Caki2 (cell line): ENCODE measurements at regions not wholly inside any gene's neighbourhood (a gene's known extent, or its start where the extent isn't known, plus 50 kb on each side); places are given as distances from the start of the nearest gene placed in this dataset.
A peak's percentile ranks its signal among the peaks of the same experiment; 100 is the strongest.

Experiments
- DNase-seq: peaks from one replicate; pipeline ENCODE4 v3.0.0-alpha.2; 2015; ENCODE audit warnings: low read depth
- in situ Hi-C: cut with HindIII; loops from 2 replicates; pipeline ENCODE4 v1.10.0; 2016; ENCODE audit warnings: low sequenced_read_pairs, low pct_unique_long_range_greater_than_20kb, mixed read lengths

- in situ Hi-C loops = no loop called here
- no peak for DNase-seq
Observed at GRCh38 chr22:49505337-49506009, 322.2 kb downstream of the BRD1 start.

- DNase-seq = no peak
Observed at GRCh38 chr22:49503896-49504521, 323.7 kb downstream of the BRD1 start.

GRCh38 chr22:49503321-49503720 is 324.4 kb downstream of the BRD1 start:
- in situ Hi-C loops = no loop called here
- no peak for DNase-seq

More at GRCh38 chr22:49503896-49504521, 323.7 kb downstream of the BRD1 start:
- in situ Hi-C loops = no loop called here

GRCh38 chr22:49502126-49502826 is 325.4 kb downstream of the BRD1 start:
- in situ Hi-C loops = no loop called here
- peak; percentile 80 for DNase-seq

GRCh38 chr22:49500942-49501395 is 326.7 kb downstream of the BRD1 start:
- in situ Hi-C loops = no loop called here
- DNase-seq = no peak

GRCh38 chr22:49500076-49500460 is 327.6 kb downstream of the BRD1 start:
- in situ Hi-C loops = no loop called here
- no peak for DNase-seq

GRCh38 chr22:49499433-49500075 is 328.1 kb downstream of the BRD1 start:
- DNase-seq = no peak
- in situ Hi-C loops = no loop called here

GRCh38 chr22:49497266-49497665 is 330.4 kb downstream of the BRD1 start:
- no peak for DNase-seq

GRCh38 chr22:49494555-49494954 is 333.1 kb downstream of the BRD1 start:
- no peak for DNase-seq
- in situ Hi-C loops = no loop called here

More at GRCh38 chr22:49497266-49497665, 330.4 kb downstream of the BRD1 start:
- in situ Hi-C loops = no loop called here

GRCh38 chr22:49492741-49493251 is 334.9 kb downstream of the BRD1 start:
- in situ Hi-C loops = no loop called here
- no peak for DNase-seq

GRCh38 chr22:49492308-49492707 is 335.4 kb downstream of the BRD1 start:
- DNase-seq = no peak
- in situ Hi-C loops = no loop called here

GRCh38 chr22:49491726-49492125 is 335.9 kb downstream of the BRD1 start:
- no peak for DNase-seq
- in situ Hi-C loops = no loop called here

GRCh38 chr22:49491221-49491635 is 336.4 kb downstream of the BRD1 start:
- no peak for DNase-seq
- in situ Hi-C loops = no loop called here

- in situ Hi-C loops = no loop called here
Observed at GRCh38 chr22:49490692-49491091, 337.0 kb downstream of the BRD1 start.

GRCh38 chr22:49489821-49490220 is 337.9 kb downstream of the BRD1 start:
- no peak for DNase-seq
- in situ Hi-C loops = no loop called here

More at GRCh38 chr22:49490692-49491091, 337.0 kb downstream of the BRD1 start:
- no peak for DNase-seq

- in situ Hi-C loops = no loop called here
- DNase-seq = no peak
Observed at GRCh38 chr22:49488943-49489342, 338.7 kb downstream of the BRD1 start.

- in situ Hi-C loops = no loop called here
- DNase-seq = no peak
Observed at GRCh38 chr22:49487950-49488349, 339.7 kb downstream of the BRD1 start.

GRCh38 chr22:49486225-49486624 is 341.4 kb downstream of the BRD1 start:
- DNase-seq = no peak
- in situ Hi-C loops = no loop called here

- in situ Hi-C loops = no loop called here
- DNase-seq = no peak
Observed at GRCh38 chr22:49483946-49484345, 343.7 kb downstream of the BRD1 start.
